ENCODE measurements at regions not wholly inside any gene's neighbourhood (a gene's known extent, or its start where the extent isn't known, plus 50 kb on each side); places are given as distances from the start of the nearest gene placed in this dataset.

DNA sequence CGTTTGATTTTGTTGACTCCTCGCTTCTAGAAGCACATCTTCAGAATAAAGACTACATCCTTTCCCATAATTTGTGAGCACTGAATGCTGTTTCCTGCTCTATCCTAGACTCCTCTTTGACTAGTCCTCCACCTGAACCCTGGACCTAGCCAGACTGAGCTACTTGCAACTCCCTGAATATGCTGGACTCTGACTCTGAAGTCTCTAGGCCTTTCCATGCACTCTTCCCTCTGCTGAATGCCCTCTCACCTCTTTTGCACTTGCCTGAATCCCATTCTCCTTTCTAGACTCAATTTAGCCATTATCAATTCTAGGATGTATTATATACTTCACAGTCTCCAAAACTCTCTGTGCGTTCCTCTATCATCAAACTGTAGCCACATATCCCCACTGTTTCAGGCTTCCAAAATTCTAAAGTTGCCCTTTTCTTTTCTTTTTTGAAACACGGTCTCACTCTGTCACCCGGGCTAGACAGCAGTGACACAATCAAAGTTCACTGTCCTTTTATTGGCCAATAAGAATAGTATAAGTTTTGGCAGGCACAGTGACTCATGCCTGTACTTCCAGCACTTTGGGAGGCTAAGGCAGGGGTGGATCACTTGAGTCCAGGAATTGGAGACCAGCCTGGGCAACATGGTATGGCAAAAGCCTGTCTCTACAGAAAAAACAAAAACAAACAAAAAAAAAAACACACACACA lies 127.0 kb downstream of the LTN1 start:
- Histone ChIP-seq H3K4me1 (no peaks in the 10 kb centered on the region), H3K4me3 (no peak overlapping the region), H3K27me3 (no peaks in the 10 kb centered on the region), H3K9me3 (no peaks in the 10 kb centered on the region), H3K27ac (no peak overlapping the region), H3K36me3 (peaks cover 0 to 23% of the 10 kb centered on the region in 2 donors)
- no peak for TF ChIP-seq POLR2AphosphoS5 (IDR thresholded peaks at IDR 0.05)
- TF ChIP-seq, protein P1, sequence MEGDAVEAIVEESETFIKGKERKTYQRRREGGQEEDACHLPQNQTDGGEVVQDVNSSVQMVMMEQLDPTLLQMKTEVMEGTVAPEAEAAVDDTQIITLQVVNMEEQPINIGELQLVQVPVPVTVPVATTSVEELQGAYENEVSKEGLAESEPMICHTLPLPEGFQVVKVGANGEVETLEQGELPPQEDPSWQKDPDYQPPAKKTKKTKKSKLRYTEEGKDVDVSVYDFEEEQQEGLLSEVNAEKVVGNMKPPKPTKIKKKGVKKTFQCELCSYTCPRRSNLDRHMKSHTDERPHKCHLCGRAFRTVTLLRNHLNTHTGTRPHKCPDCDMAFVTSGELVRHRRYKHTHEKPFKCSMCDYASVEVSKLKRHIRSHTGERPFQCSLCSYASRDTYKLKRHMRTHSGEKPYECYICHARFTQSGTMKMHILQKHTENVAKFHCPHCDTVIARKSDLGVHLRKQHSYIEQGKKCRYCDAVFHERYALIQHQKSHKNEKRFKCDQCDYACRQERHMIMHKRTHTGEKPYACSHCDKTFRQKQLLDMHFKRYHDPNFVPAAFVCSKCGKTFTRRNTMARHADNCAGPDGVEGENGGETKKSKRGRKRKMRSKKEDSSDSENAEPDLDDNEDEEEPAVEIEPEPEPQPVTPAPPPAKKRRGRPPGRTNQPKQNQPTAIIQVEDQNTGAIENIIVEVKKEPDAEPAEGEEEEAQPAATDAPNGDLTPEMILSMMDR (IDR thresholded peaks at IDR 0.05), result no peak
- no peak for TF ChIP-seq EP300 (IDR thresholded peaks at IDR 0.05)
- TF ChIP-seq POLR2A (IDR thresholded peaks at IDR 0.05), result no peak
- WGBS, 2 donors (ENCODE audit: low coverage in 1 of 2), result 80 to 93% methylated on average over 3 to 5 of the region's 5 CpGs
- no peak for ATAC-seq

DNA sequence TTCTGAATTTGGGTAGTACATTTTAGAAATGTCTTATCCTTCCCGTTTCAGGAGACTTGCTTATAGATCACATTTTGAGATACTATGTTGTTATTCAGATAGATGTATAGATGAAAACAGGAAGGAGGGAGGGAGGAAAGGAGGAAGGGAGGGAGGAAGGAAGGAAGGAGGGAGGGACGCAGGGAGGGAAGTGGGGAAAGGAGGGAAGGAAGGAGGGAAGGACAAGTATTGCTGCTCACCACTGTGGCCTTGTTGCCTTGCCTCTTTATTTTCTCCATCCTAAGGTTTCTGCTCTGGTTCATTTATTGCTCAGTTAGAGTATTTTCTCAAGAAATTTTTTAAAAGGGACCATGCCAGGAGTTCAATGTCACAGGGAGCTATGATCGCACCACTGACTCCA lies 134.3 kb downstream of the LTN1 start:
- Histone ChIP-seq H3K36me3 (peaks cover 0 to 9% of the 10 kb centered on the region in 2 donors), H3K27me3 (no peaks in the 10 kb centered on the region), H3K4me3 (no peak overlapping the region), H3K9me3 (no peaks in the 10 kb centered on the region), H3K4me1 (peaks cover 0 to 20% (median 0%) of the 10 kb centered on the region in 3 donors), H3K27ac (no peak overlapping the region)
- ATAC-seq, result no peak
- 78 to 81% methylated on average over 3 of the region's 3 CpGs for WGBS, 2 donors (ENCODE audit: low coverage in 1 of 2)
- TF ChIP-seq POLR2A (IDR thresholded peaks at IDR 0.05), result no peak
- TF ChIP-seq POLR2AphosphoS5 (IDR thresholded peaks at IDR 0.05), result no peak
- TF ChIP-seq EP300 (IDR thresholded peaks at IDR 0.05), result no peak
- TF ChIP-seq, protein P1 (IDR thresholded peaks at IDR 0.05), result no peak

DNA sequence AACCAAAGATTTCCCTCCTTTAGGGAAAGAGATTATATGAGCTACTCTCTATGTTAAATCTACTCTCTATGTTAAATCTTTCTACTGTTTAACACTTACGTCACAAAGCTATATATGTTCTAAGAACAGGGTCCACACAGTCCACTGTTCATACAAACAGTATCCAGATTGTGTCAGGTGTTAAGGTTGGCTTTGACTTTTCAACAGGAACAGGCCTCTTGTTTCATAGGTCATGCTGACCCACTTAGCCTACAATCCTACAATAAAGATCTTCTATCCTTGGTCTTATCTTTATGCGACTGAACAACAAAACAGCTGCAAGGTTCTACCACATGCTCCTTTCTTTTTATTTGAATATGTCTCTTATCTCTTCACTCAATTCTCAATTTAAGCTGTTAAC lies 134.9 kb downstream of the LTN1 start:
- TF ChIP-seq POLR2AphosphoS5 (IDR thresholded peaks at IDR 0.05) (no peak), POLR2A (IDR thresholded peaks at IDR 0.05) (no peak), EP300 (IDR thresholded peaks at IDR 0.05) (no peak)
- TF ChIP-seq, protein P1 (IDR thresholded peaks at IDR 0.05), result no peak
- H3K27ac ChIP-seq, result peak overlapping the region in 1 of 4 donors; percentile 32
- peaks cover 0 to 9% of the 10 kb centered on the region in 2 donors for H3K36me3 ChIP-seq
- H3K27me3 ChIP-seq, result no peaks in the 10 kb centered on the region
- H3K9me3 ChIP-seq, result no peaks in the 10 kb centered on the region
- peaks cover 0 to 20% (median 0%) of the 10 kb centered on the region in 3 donors for H3K4me1 ChIP-seq
- H3K4me3 ChIP-seq, result no peak overlapping the region
- no peak for ATAC-seq
- 91 to 100% methylated on average over 2 of the region's 2 CpGs for WGBS, 2 donors (ENCODE audit: low coverage in 1 of 2)

DNA sequence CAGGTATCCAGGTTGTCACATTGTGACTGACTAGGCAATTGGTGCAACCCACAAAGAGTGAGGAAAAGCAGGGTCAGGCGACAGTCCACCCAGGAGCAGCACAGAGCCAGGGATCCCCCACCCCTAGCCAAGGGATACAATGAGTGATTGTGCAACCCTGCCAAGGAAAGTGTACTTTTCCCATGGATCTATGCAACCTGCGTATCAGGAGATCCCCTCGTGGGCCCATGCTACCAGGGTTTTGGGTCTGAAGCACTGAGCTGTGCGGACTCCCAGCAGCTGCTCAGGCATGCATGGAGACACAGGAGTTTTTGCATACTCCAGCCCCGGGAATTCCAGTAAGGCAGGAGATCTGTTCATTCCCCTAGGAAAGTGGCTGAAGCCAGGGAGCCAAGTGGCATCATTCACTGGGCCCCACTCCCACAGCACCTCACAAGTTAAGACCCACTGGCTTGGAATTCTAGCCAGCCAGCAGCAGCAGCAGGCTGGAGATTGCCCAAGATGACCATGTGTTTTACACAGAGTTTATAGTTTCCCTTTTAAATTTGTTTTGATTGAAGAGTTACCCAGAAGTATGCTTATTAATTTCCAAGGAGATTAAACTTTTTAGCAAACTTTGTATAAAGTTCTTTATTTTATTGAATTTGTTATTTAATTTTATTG lies 136.0 kb downstream of the LTN1 start:
- 42 to 67% methylated on average over 3 to 5 of the region's 5 CpGs for WGBS, 2 donors (ENCODE audit: low coverage in 1 of 2)
- H3K27ac ChIP-seq, result peak overlapping the region in 1 of 4 donors; percentile 32
- ATAC-seq, result peak; percentile 34

More for the DNA sequence above, 136.0 kb downstream of the LTN1 start:
- Histone ChIP-seq H3K4me3 (no peak overlapping the region), H3K36me3 (peaks cover 0 to 6% of the 10 kb centered on the region in 2 donors), H3K27me3 (no peaks in the 10 kb centered on the region), H3K9me3 (no peaks in the 10 kb centered on the region), H3K4me1 (peaks cover 0 to 20% (median 0%) of the 10 kb centered on the region in 3 donors)
- TF ChIP-seq EP300 (IDR thresholded peaks at IDR 0.05), result no peak
- TF ChIP-seq, protein P1 (IDR thresholded peaks at IDR 0.05), result no peak
- TF ChIP-seq POLR2AphosphoS5 (IDR thresholded peaks at IDR 0.05), result no peak
- TF ChIP-seq POLR2A (IDR thresholded peaks at IDR 0.05), result no peak
